ENCODE measurements at regions not wholly inside any gene's neighbourhood (a gene's known extent, or its start where the extent isn't known, plus 50 kb on each side); places are given as distances from the start of the nearest gene placed in this dataset.

GRCh38 chr2:67689186-67689585 is 292.1 kb downstream of the ETAA1 start:
- H3K4me3 ChIP-seq: no peak overlapping the region
- no peak overlapping the region for H3K9ac ChIP-seq
- no peak overlapping the region for H3K4me2 ChIP-seq
- H3K27me3 ChIP-seq: no peaks in the 10 kb centered on the region
- peaks cover 0 to 4% (median 0%) of the 10 kb centered on the region in 10 experiments; a peak in 2 of 20 replicates for H3K4me1 ChIP-seq
- H3K27ac ChIP-seq: no peak overlapping the region
- no peaks in the 10 kb centered on the region for H3K36me3 ChIP-seq
- H3K9me3 ChIP-seq (replicated peaks in 1 of 11): no peaks in the 10 kb centered on the region; a peak in 1 of 22 replicates
- no peaks in the 10 kb centered on the region for H4K20me1 ChIP-seq
- no peak for TF ChIP-seq Cebpa-rat (IDR thresholded peaks at IDR 0.05)

GRCh38 chr2:67689651-67690050 is 292.5 kb downstream of the ETAA1 start:
- Histone ChIP-seq H3K9me3 (replicated peaks in 1 of 11) (no peaks in the 10 kb centered on the region; a peak in 1 of 22 replicates), H3K4me2 (no peak overlapping the region), H3K36me3 (no peaks in the 10 kb centered on the region), H3K27me3 (no peaks in the 10 kb centered on the region), H3K27ac (no peak overlapping the region), H4K20me1 (no peaks in the 10 kb centered on the region), H3K4me3 (no peak overlapping the region), H3K4me1 (peaks cover 0 to 7% (median 0%) of the 10 kb centered on the region in 10 experiments; a peak in 3 of 20 replicates), H3K9ac (no peak overlapping the region)
- TF ChIP-seq Cebpa-rat (IDR thresholded peaks at IDR 0.05): no peak

GRCh38 chr2:67694445-67694844 is 297.3 kb downstream of the ETAA1 start:
- Histone ChIP-seq H3K9ac (no peak overlapping the region), H3K4me2 (peak overlapping the region in 2 of 11 experiments; percentile 3 to 16; a peak in 1 of 22 replicates), H3K4me3 (no peak overlapping the region), H3K27ac (no peak overlapping the region), H3K4me1 (peaks cover 0 to 10% (median 0%) of the 10 kb centered on the region in 10 experiments; a peak in 3 of 20 replicates), H3K27me3 (no peaks in the 10 kb centered on the region), H3K9me3 (replicated peaks in 1 of 11) (no peaks in the 10 kb centered on the region; a peak in 1 of 22 replicates), H3K36me3 (no peaks in the 10 kb centered on the region), H4K20me1 (no peaks in the 10 kb centered on the region)
- no peak for TF ChIP-seq Cebpa-rat (IDR thresholded peaks at IDR 0.05)

GRCh38 chr2:67701011-67701410 is 303.9 kb downstream of the ETAA1 start:
- H3K4me1 ChIP-seq: no peaks in the 10 kb centered on the region
- H3K4me2 ChIP-seq: no peak overlapping the region
- no peaks in the 10 kb centered on the region for H3K27me3 ChIP-seq
- TF ChIP-seq Cebpa-rat (IDR thresholded peaks at IDR 0.05): no peak
- H3K27ac ChIP-seq: no peak overlapping the region
- H3K9me3 ChIP-seq (replicated peaks in 1 of 11): no peaks in the 10 kb centered on the region
- H4K20me1 ChIP-seq: no peaks in the 10 kb centered on the region
- no peak overlapping the region for H3K4me3 ChIP-seq
- H3K36me3 ChIP-seq: no peaks in the 10 kb centered on the region
- no peak overlapping the region for H3K9ac ChIP-seq

GRCh38 chr2:67702284-67702683 is 305.2 kb downstream of the ETAA1 start:
- Histone ChIP-seq H4K20me1 (no peaks in the 10 kb centered on the region), H3K4me3 (no peak overlapping the region), H3K9ac (no peak overlapping the region), H3K9me3 (replicated peaks in 1 of 11) (no peaks in the 10 kb centered on the region), H3K27me3 (no peaks in the 10 kb centered on the region), H3K4me2 (no peak overlapping the region), H3K4me1 (no peaks in the 10 kb centered on the region), H3K36me3 (no peaks in the 10 kb centered on the region), H3K27ac (no peak overlapping the region)
- TF ChIP-seq Cebpa-rat (IDR thresholded peaks at IDR 0.05): no peak

- no peak for TF ChIP-seq Cebpa-rat (IDR thresholded peaks at IDR 0.05)
- Histone ChIP-seq H3K27me3 (no peaks in the 10 kb centered on the region), H3K9me3 (replicated peaks in 1 of 11) (no peaks in the 10 kb centered on the region), H3K4me2 (no peak overlapping the region), H3K9ac (no peak overlapping the region), H4K20me1 (no peaks in the 10 kb centered on the region), H3K27ac (no peak overlapping the region), H3K4me1 (no peaks in the 10 kb centered on the region), H3K4me3 (no peak overlapping the region), H3K36me3 (no peaks in the 10 kb centered on the region)
These were observed 305.8 kb downstream of the ETAA1 start for GRCh38 chr2:67702937-67703336.

- Histone ChIP-seq H3K9me3 (replicated peaks in 1 of 11) (no peaks in the 10 kb centered on the region), H3K4me1 (no peaks in the 10 kb centered on the region), H3K9ac (no peak overlapping the region), H3K36me3 (no peaks in the 10 kb centered on the region), H4K20me1 (no peaks in the 10 kb centered on the region), H3K27me3 (no peaks in the 10 kb centered on the region), H3K4me3 (no peak overlapping the region), H3K27ac (no peak overlapping the region), H3K4me2 (no peak overlapping the region)
- TF ChIP-seq Cebpa-rat (IDR thresholded peaks at IDR 0.05): no peak
These were observed 308.9 kb downstream of the ETAA1 start for GRCh38 chr2:67706082-67706481.

- Histone ChIP-seq H3K27me3 (no peaks in the 10 kb centered on the region), H3K4me3 (no peak overlapping the region)
- no peak for TF ChIP-seq Cebpa-rat (IDR thresholded peaks at IDR 0.05)
These were observed 310.8 kb downstream of the ETAA1 start for GRCh38 chr2:67707896-67708295.

GRCh38 chr2:67709835-67710234 is 312.7 kb downstream of the ETAA1 start:
- no peaks in the 10 kb centered on the region for H3K9me3 ChIP-seq (replicated peaks in 1 of 11)
- H3K36me3 ChIP-seq: no peaks in the 10 kb centered on the region
- no peaks in the 10 kb centered on the region for H3K27me3 ChIP-seq
- no peak overlapping the region for H3K27ac ChIP-seq
- no peaks in the 10 kb centered on the region for H3K4me1 ChIP-seq
- H3K4me3 ChIP-seq: no peak overlapping the region
- H3K4me2 ChIP-seq: no peak overlapping the region
- no peak overlapping the region for H3K9ac ChIP-seq
- no peaks in the 10 kb centered on the region for H4K20me1 ChIP-seq
- TF ChIP-seq Cebpa-rat (IDR thresholded peaks at IDR 0.05): no peak

More at GRCh38 chr2:67707896-67708295, 310.8 kb downstream of the ETAA1 start:
- H3K9ac ChIP-seq: no peak overlapping the region
- no peaks in the 10 kb centered on the region for H3K9me3 ChIP-seq (replicated peaks in 1 of 11)
- no peak overlapping the region for H3K27ac ChIP-seq
- no peaks in the 10 kb centered on the region for H4K20me1 ChIP-seq
- H3K4me1 ChIP-seq: no peaks in the 10 kb centered on the region
- no peaks in the 10 kb centered on the region for H3K36me3 ChIP-seq
- H3K4me2 ChIP-seq: no peak overlapping the region

- Histone ChIP-seq H4K20me1 (no peaks in the 10 kb centered on the region), H3K27me3 (no peaks in the 10 kb centered on the region), H3K9ac (no peak overlapping the region), H3K27ac (no peak overlapping the region), H3K9me3 (replicated peaks in 1 of 11) (no peaks in the 10 kb centered on the region), H3K4me1 (no peaks in the 10 kb centered on the region), H3K36me3 (no peaks in the 10 kb centered on the region), H3K4me2 (no peak overlapping the region), H3K4me3 (no peak overlapping the region)
- TF ChIP-seq Cebpa-rat (IDR thresholded peaks at IDR 0.05): no peak
These were observed 315.4 kb downstream of the ETAA1 start for GRCh38 chr2:67712484-67712883.
